H54 (cell line): ENCODE measurements at regions not wholly inside any gene's neighbourhood (a gene's known extent, or its start where the extent isn't known, plus 50 kb on each side); places are given as distances from the start of the nearest gene placed in this dataset.

Experiments
- DNase-seq: peaks from one replicate; pipeline ENCODE4 v3.0.0; 2011; ENCODE audit warnings: low spot score, mixed read lengths; ENCODE audit not compliant: insufficient read length
- FAIRE-seq: peaks from 3 replicates; lab custom pipeline; 2011; peaks lifted over from hg19 to GRCh38; lab: Jason Lieb, UNC
- POLR2A ChIP-seq: IDR thresholded peaks from 2 replicates; pipeline ENCODE4 v1.6.1; 2011; ENCODE audit warnings: low read depth, mild to moderate bottlenecking, low read length

GRCh38 chr1:9179463-9180110 lies 50.7 kb upstream of the GPR157 start:
- TF ChIP-seq POLR2A, result no peak
- DNase-seq (no peak), FAIRE-seq (no peak)

- DNase-seq, result peak; percentile 71
- peak; percentile 15 for FAIRE-seq
- TF ChIP-seq POLR2A, result no peak
Observed at GRCh38 chr1:9180111-9180819, 51.4 kb upstream of the GPR157 start.

DNA sequence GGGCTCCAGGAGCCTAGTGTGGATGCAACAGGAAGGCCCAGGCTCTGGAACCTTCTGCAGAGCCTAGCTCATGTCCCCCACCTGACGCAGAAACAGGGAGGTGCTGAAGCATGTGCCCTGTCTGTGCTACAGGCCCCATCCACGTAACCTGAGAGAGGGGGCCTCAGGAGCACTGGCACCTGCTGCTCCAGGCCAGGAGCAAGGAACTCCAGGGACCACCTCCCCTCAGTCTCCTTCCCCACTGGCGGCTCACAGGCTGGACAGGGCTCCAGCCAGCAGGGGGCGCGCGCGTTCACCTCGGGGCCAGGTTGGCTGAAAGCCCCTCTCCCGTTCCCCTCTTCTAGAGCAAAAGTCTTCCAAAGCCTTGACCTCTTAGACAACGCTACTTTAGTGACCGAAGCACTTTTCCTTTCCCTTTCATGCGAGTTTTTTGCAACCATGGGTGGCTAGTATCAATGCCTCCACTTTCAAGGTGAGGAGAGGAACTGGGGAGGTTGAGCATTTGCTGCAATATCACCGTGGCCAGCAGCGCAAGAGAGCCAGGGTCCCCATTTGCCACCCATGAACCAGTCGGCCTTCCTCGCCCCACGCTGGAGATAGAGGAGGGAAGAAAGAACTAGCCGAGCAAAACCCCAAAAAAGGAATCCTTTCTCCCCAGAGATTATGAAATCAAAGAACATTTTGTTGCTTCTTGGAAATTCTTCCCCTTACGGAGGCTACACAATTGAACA lies 52.4 kb upstream of the GPR157 start:
- no peak for FAIRE-seq
- no peak for TF ChIP-seq POLR2A
- DNase-seq, result no peak

GRCh38 chr1:9181990-9182783 lies 52.4 kb upstream of the H6PD start:
- FAIRE-seq (no peak), DNase-seq (no peak)
- TF ChIP-seq POLR2A, result no peak

DNA sequence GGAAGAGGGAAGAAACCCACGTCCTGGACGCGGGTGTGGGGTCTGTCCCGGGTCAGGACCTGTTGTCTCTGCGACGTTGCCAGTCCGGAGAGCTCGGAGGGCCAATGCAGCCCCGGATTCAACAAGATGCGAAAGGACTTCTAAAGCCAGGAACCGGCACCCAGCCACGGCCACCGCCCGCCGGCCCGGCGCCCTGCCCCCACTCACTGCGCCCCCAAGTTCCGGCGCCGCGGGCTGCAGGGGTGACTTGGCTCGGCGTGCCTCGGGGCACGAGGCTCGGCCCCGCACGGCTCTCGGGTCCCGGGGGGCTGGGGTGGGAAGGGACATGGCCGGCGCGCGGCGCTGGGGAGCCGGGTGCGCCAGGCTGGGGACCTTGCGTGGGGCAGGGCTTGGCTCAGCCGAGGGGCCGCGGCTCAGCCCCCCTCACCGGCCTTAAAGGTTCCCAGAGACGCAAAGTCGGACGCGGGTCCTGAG lies 51.8 kb upstream of the H6PD start:
- DNase-seq (no peak), FAIRE-seq (no peak)
- no peak for TF ChIP-seq POLR2A

DNA sequence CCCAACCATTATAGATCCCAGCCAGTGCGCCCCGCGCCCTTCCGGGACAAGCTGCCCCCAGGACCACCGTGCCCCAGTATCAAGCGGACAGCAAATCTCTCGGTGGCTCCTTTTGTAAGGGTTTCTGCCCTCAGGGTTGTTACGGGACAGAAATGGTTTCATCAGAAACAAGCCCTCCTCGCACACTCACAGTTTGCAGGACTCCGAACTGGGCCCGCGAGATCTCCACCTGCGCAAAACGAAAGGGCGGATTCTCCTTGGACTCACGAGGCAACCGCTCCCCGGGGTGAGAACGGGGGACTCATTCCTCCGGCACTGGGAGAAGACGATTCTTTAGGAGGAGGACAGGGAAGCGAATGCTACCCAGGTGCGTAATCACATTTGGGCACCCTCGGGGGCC lies 51.1 kb upstream of the H6PD start:
- no peak for TF ChIP-seq POLR2A
- DNase-seq (no peak), FAIRE-seq (no peak)

- no peak for DNase-seq
- no peak for FAIRE-seq
- no peak for TF ChIP-seq POLR2A
Observed at GRCh38 chr1:9183898-9184297, 50.7 kb upstream of the H6PD start.

- FAIRE-seq (no peak), DNase-seq (no peak)
- no peak for TF ChIP-seq POLR2A
Observed at GRCh38 chr1:9184749-9185148, 49.8 kb upstream of the H6PD start.
